Subcutaneous abdominal adipose tissue (tissue), 5 donors: ENCODE measurements at regions not wholly inside any gene's neighbourhood (a gene's known extent, or its start where the extent isn't known, plus 50 kb on each side); places are given as distances from the start of the nearest gene placed in this dataset.

Source experiments
- H3K27ac ChIP-seq: one replicate; pipeline ENCODE4 v1.7.0; 2013; ENCODE audit warnings: low read depth, mild to moderate bottlenecking, inconsistent platforms, low read length, moderate library complexity
- H3K27me3 ChIP-seq, 5 donors: one replicate each; pipeline ENCODE4 v1.7.0; 2013; ENCODE audit warnings: low read length in 5 of 5, inconsistent platforms in 1 of 5; ENCODE audit not compliant: control insufficient read depth in 5 of 5, insufficient read depth in 4 of 5
- H3K36me3 ChIP-seq, 5 donors: one replicate each; pipeline ENCODE4 v1.7.0; 2013; ENCODE audit warnings: low read length in 5 of 5; ENCODE audit not compliant: control insufficient read depth in 5 of 5, insufficient read depth in 5 of 5
- H3K4me1 ChIP-seq, 5 donors: one replicate each; pipeline ENCODE4 v1.7.0; 2013; ENCODE audit warnings: low read length in 5 of 5, mild to moderate bottlenecking in 3 of 5, moderate library complexity in 1 of 5; ENCODE audit not compliant: control insufficient read depth in 5 of 5, insufficient read depth in 5 of 5
- H3K4me3 ChIP-seq, 5 donors: one replicate each; pipeline ENCODE4 v1.7.0; 2013; ENCODE audit warnings: low read length in 5 of 5, low read depth in 1 of 5
- H3K9ac ChIP-seq, 5 donors: one replicate each; pipeline ENCODE4 v1.7.0; 2013; ENCODE audit warnings: low read length in 5 of 5, mild to moderate bottlenecking in 4 of 5, moderate library complexity in 3 of 5
- H3K9me3 ChIP-seq, 5 donors: one replicate each; pipeline ENCODE4 v1.7.0; 2013; ENCODE audit warnings: low read length in 5 of 5; ENCODE audit not compliant: control insufficient read depth in 5 of 5
- donor health status: healthy.
- donor health status: healthy.
- donor health status: healthy.
- donor health status: healthy.
- donor health status: healthy.

DNA sequence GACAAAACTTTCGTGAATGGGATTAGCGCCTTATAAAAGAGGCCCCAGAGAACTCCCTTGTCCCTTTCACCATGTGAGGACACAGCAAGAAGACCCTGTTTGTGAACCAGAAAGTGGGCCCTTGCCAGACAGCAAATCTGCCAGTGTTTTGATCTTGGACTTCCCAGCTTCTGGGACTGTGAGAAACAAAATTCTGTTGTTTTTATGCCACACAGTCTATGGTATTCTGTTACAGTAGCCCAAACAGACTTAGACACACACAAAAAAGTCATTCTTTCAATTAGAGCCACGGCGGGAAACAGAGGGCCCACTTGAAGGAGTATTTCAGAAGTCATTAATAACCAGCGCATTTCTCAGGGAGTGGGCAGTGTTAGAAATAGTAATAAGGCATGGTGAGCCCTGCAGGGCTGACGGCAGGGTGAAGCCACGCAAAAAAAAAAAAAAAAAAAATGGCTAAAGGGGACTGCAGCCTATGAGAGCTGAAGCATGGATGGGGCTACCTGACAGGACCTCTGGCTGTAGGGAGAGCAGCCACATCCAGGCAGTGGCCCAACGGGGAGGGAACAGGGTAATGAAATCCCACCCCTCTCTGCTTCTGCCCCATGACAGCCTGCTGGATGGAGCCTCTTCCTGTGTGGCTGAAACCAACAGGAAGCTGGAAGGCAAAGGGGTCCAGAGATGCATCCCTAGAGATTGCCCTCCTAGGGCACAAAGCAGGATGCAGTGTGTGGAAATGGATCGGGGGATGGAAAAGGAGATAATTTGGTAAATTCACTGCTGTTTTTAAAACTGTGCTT, 189.3 kb downstream of the KCNS3 start:
- H3K9me3 ChIP-seq: no peaks in the 10 kb centered on the region
- no peaks in the 10 kb centered on the region for H3K36me3 ChIP-seq
- no peak overlapping the region for H3K4me3 ChIP-seq
- H3K27ac ChIP-seq: no peak overlapping the region
- no peaks in the 10 kb centered on the region for H3K27me3 ChIP-seq
- H3K4me1 ChIP-seq: peaks cover 0 to 3% (median 0%) of the 10 kb centered on the region in 5 donors
- no peak overlapping the region for H3K9ac ChIP-seq

DNA sequence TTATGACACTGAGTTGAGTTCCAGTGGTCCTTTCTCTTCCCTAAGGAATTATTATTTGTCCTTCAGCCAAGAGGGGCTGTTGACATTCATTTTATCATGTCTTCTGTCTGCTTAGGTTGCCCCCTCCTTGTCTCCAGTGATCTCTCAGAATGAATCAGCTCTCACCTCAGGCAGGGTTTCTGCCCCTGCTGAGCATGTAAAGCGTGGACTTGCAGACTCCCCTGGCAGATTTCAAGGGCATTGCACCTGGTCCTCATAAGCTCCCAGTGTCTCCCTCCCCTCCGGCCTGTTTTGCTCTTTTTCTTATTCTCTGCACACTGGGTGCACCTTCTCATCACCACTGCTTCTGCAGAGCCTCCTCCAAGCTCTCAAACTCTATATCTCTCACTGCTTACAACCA, 188.4 kb downstream of the KCNS3 start:
- no peaks in the 10 kb centered on the region for H3K36me3 ChIP-seq
- H3K4me3 ChIP-seq: no peak overlapping the region
- peaks cover 0 to 3% (median 0%) of the 10 kb centered on the region in 5 donors for H3K4me1 ChIP-seq
- no peaks in the 10 kb centered on the region for H3K27me3 ChIP-seq
- no peaks in the 10 kb centered on the region for H3K9me3 ChIP-seq
- no peak overlapping the region for H3K27ac ChIP-seq
- no peak overlapping the region for H3K9ac ChIP-seq

DNA sequence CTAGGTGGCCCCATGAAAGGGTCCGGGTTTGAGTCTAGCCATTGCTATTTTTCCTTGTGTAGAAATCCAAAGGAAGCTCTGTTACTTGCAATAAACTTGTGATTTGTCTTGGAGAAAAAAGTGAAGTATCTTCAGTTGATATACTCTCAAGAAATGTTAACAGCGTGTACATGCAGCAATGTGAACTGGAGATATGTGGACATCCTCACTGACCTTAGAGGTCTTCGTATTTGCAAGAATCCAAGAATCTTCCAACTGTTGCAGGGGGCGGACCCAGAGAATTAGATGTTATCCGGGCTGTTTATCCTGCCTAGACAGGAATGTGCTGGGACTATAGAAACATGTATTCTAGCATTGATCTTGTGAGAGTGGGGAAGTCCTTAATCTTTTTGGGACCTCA, 187.6 kb downstream of the KCNS3 start:
- Histone ChIP-seq H3K4me3 (no peak overlapping the region), H3K36me3 (no peaks in the 10 kb centered on the region), H3K27ac (no peak overlapping the region), H3K9ac (no peak overlapping the region), H3K9me3 (no peaks in the 10 kb centered on the region), H3K27me3 (no peaks in the 10 kb centered on the region), H3K4me1 (peaks cover 0 to 3% (median 0%) of the 10 kb centered on the region in 5 donors)

DNA sequence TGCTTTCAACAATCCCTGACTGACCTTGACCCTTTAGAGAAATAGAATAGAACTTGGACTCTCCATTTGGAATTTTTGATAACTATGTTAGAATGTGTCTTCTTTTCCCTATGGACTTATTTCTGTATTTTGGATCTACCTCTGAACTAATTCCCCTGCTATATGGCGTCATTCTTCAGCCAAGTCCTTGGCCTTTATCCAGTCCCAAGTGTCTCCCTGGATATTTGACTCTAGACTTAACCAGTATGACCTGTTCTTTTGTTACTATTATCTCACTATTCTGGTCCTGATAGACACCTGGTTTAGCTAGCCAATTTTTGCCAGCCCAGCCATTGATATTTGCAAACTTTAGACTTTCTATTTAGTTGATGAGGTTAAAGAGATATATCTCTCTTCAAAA, 186.8 kb downstream of the KCNS3 start:
- Histone ChIP-seq H3K4me1 (peaks cover 0 to 3% (median 0%) of the 10 kb centered on the region in 5 donors), H3K27me3 (no peaks in the 10 kb centered on the region)

DNA sequence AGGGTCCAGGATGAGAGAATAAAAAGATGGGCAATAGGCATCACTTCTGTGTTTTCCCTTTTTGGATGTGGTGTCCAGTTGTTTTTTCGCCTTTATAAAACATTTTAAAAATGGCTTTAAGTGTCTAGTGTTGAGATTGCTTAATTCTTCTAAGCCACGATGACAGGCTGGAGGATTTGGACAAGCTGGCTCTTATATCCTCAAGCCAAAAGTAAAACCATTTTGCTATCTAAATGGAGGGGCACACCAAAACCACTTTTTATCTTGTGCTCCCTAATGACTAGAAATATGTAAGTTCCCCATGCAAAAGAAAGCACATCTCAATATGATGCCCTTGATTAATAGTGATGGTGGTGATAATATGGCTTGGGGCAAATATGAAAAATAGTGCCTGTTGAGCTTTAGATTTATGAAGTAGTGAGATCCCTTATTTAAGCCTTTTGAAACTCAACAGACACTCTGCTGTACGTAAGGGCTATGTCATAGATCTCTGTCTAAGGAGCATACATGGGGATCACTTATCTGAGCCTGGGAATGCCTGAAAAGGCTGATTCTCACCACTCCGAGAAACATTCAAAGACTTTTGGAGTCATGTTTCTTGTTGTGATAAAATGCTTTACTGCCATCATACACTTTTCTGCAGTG, 185.5 kb downstream of the KCNS3 start:
- no peak overlapping the region for H3K4me3 ChIP-seq
- H3K4me1 ChIP-seq: peaks cover 0 to 3% (median 0%) of the 10 kb centered on the region in 5 donors
- no peak overlapping the region for H3K27ac ChIP-seq
- no peaks in the 10 kb centered on the region for H3K36me3 ChIP-seq
- no peaks in the 10 kb centered on the region for H3K9me3 ChIP-seq
- no peaks in the 10 kb centered on the region for H3K27me3 ChIP-seq
- H3K9ac ChIP-seq: no peak overlapping the region

More for the DNA sequence above, 186.8 kb downstream of the KCNS3 start:
- no peaks in the 10 kb centered on the region for H3K9me3 ChIP-seq
- no peak overlapping the region for H3K27ac ChIP-seq
- no peak overlapping the region for H3K9ac ChIP-seq
- H3K4me3 ChIP-seq: no peak overlapping the region
- H3K36me3 ChIP-seq: no peaks in the 10 kb centered on the region

DNA sequence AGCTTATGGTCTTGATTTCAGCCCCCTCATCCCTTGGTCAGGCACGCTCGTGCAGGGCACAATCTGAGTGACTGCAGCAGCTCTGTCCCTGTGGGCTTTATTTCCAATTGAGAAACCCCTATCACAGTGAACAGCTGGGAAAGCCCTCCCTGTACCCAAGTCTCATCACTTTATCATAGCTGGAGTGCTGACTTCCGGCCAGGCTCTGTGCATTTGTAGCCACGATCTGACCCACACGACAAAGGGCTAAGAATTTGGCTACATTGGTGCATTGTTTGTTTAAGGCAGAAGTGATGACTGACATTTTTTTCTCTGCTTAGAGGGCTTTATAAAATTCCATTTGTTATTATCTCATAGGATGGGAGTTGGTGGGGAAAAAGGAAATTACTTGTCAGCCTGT, 184.4 kb downstream of the KCNS3 start:
- no peaks in the 10 kb centered on the region for H3K27me3 ChIP-seq
- peaks cover 0 to under 1% (median 0%) of the 10 kb centered on the region in 5 donors for H3K4me1 ChIP-seq
- no peak overlapping the region for H3K27ac ChIP-seq
- H3K4me3 ChIP-seq: no peak overlapping the region
- no peak overlapping the region for H3K9ac ChIP-seq
- H3K36me3 ChIP-seq: no peaks in the 10 kb centered on the region
- no peaks in the 10 kb centered on the region for H3K9me3 ChIP-seq

DNA sequence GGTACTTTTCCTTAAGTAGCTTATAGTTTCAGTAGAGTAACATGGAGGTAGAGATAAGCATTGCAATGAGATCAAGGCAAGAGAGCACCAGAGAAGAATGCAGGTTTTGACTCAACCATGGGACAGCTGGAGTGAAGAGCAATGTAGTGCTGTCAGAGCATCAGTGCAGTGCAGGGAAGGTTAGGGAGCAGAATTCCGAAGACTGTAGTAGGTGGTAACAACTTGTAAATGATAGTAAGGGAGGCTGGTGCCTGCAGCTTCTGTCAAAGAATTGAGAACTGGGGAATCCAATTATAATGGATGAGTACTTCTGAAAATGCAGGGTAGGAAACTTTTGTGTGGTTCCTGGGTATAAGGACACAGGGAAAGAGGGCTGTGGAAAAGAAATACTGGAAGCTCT, 183.2 kb downstream of the KCNS3 start:
- Histone ChIP-seq H3K4me1 (no peaks in the 10 kb centered on the region), H3K4me3 (no peak overlapping the region), H3K9me3 (no peaks in the 10 kb centered on the region), H3K27ac (no peak overlapping the region), H3K36me3 (no peaks in the 10 kb centered on the region), H3K27me3 (no peaks in the 10 kb centered on the region), H3K9ac (no peak overlapping the region)

DNA sequence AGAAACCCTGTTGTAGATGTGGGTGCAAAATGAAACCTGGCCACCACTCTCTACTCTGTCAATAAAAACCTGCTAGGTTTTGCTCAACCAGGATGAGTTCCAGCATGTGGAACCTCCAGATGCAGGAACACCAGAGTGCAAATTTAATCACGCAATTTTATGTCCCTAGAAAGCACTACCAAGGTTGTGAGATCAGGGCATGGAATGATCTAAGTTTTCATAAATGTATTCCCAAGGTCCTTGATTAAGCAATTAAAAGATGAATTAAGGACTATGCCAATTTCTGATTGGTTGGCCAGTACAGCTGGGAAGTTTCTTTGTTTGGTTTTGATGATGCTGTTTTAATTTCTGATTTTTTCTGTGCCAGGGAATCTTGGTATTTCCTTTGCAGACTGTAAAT, 179.2 kb downstream of the KCNS3 start:
- Histone ChIP-seq H3K9ac (no peak overlapping the region), H3K36me3 (no peaks in the 10 kb centered on the region), H3K27ac (no peak overlapping the region), H3K27me3 (no peaks in the 10 kb centered on the region), H3K9me3 (no peaks in the 10 kb centered on the region), H3K4me3 (no peak overlapping the region), H3K4me1 (no peaks in the 10 kb centered on the region)

DNA sequence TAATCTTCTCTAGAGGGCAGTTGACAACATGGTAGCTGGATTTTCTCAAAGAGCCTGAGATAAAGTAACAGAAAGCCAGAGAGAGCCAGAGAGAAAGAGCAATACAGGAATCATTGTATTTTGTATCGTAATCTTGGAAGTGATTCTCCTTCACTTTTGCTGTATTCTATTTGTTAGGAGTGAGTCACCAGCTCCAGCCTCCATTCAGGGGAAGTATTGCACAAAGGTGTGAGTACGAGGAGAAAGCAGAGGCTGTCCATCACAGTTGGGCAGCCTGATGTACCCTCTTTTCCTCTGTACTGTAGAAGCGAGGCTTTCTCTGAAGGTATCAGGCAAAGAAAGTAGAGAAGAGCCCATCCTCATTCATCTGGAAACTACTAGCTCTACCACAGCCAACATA, 176.8 kb downstream of the KCNS3 start:
- Histone ChIP-seq H3K9me3 (no peaks in the 10 kb centered on the region), H3K9ac (no peak overlapping the region), H3K27me3 (no peaks in the 10 kb centered on the region), H3K4me1 (no peaks in the 10 kb centered on the region), H3K27ac (no peak overlapping the region), H3K4me3 (no peak overlapping the region), H3K36me3 (no peaks in the 10 kb centered on the region)

DNA sequence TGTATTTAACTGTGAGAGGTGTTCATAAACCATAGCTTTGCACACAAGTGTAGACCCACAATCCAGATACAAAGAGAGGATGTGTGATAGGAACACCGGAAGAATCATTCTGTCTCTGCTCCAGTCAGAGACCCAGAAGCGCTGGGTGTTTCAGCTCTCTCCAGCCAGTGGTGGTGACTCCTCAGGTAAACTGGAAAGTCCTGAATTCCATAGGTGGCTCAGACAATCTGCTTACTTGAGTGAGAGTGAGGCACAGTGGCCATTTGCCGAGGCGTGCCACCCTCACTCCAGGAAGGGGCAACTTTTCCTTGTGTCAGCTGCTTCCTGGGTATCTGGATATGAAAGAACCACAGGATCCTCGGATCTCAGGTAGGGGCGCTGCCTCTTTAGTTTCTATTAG, 171.5 kb downstream of the KCNS3 start:
- Histone ChIP-seq H3K9me3 (no peaks in the 10 kb centered on the region), H3K27me3 (no peaks in the 10 kb centered on the region), H3K4me3 (no peak overlapping the region), H3K27ac (no peak overlapping the region), H3K9ac (no peak overlapping the region), H3K4me1 (peaks cover 0 to 7% (median 0%) of the 10 kb centered on the region in 5 donors), H3K36me3 (no peaks in the 10 kb centered on the region)
